GM19467 (cell line): ENCODE measurements at regions not wholly inside any gene's neighbourhood (a gene's known extent, or its start where the extent isn't known, plus 50 kb on each side); places are given as distances from the start of the nearest gene placed in this dataset.

Experiments
- ATAC-seq: cut with Tn5 transposase; IDR thresholded peaks from one replicate; pipeline ENCODE4 v1.9.1; 2021; ENCODE audit warnings: mild to moderate bottlenecking, moderate library complexity; ENCODE audit not compliant: unreplicated experiment

DNA sequence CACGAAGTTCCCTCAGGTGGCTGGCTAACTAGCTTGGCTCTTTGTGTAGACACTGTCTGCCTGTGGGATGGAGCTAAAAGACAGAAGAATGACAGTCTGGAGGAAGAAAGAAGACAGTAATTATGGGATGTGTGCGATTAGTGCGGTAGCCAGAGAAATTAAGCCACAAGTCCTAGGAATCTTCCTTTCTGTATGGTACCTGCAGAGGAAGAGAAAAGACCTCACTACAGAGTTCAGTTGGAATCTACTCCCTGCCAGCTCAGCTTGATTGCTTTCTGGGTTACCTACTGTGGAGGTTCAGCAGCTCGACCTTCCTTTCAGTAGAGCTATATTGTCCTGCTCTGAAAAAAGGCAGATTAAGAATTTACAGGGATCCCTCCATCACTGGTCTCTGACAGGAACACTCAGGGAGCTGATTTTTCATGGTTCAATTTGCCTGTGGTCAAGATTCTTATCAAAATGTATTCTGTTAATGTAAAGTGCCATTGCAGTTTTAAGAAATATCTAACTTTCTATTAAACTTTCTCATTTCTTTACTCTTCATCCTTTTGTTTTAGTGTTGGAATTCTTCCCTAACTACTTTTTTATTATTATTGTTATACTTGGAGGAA is 187.2 kb downstream of the CENPW start:
- ATAC-seq: no peak

DNA sequence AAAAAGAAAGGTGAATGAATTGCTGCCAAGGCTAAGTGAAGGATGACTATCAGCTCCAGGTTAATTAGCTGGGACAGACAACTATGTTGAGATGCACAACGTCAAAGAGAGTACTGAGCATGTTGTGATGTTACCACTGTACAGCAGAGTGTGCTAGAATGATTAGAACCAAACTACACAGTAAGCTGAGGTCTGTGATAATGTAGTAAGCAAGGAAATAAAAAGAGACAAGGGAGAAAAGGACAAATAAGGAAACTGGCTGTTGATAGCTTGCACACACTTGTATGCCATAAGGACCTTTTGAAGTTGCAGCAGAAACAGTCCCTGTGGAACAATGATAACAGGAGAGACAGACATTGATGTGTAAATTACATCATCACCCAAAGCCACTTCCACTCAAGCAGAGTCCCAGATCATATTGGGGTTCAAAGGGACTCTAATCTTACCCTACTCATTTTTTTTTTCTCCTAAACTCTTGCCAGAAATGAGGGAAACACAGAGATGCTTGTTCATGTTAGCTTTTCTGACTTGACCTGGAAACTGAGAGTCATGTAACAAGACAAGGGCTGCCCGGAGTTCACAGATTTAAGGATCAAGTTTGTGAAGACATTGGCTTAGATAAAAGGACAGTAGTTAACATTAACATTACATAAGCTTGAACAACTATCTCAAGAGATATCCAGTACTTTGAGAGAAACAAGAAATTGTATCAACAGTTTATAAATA is 189.9 kb downstream of the CENPW start:
- ATAC-seq: no peak

DNA sequence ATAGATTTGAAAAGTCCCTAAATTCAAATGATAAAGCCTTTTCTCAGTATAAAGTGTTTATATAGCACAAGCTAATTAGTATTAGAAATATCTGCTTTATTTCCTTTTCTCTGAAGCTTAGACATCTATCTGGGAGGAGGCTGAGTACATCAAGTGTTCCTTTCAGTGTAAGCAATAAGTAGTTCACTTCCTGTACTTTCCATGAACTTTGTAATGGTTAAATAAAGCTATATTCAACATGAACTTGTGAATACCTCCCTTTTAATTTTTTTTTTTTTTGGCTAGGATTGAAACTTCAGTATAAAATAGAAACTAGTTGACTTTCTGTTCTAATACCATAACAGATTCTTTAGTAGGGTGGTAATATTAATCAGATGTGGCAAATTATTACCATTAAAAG is 190.9 kb downstream of the CENPW start:
- no peak for ATAC-seq

DNA sequence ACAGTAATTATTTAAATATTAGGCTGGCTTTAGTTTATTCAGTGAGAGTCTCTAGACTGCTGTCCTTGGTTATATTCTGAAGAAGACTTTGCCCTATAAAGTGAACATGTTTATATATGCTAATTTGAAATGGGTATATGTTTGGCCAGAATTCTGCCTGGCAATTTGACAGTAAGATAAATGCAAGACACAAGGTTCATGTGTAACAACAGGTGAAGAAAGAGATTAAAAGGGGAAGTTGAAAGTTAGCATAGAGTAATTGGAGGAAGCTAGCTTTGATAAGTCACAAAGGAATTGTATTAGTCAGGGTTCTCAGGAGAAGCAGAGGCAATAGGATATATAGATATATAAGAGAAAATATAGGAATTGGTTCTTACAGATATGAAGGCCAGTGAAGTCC is 191.4 kb downstream of the CENPW start:
- no peak for ATAC-seq

DNA sequence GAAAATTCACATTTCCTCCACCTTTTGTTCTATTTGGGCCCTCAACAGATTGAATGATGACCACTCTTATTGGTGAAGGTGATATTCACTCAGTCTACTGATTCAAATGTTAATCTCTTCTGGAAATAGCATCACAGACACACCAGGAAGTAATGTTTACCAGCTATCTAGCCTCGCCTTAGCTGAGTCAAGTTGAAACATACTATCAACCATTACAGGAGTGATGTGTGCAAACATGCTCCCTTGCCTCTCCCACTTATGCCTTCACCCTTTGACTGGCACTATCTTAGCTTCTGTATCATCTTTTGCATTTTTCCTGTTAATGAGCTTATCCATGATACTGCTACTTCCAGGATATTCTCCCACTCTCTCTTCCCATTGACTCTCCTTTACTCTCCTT is 191.9 kb downstream of the CENPW start:
- ATAC-seq: peak; percentile 79

DNA sequence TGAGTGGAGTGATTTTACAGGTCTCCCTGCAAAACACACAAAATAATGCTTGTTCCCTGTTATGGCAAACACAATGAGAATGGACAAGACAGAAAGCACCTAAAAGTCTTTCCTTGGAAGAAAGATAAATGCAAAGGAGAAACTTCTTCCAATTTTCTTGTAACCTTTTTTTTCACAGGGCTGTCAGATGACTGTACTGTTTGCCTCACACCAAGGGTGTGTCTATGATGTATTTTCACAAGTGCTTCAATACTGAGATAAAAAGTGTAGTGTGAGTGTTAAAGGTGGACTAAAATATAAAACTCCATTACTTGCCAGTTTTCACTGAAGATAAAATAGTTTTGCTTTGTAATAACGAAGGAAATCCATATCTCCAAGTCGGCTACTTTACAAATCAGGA is 194.5 kb downstream of the CENPW start:
- ATAC-seq: no peak

DNA sequence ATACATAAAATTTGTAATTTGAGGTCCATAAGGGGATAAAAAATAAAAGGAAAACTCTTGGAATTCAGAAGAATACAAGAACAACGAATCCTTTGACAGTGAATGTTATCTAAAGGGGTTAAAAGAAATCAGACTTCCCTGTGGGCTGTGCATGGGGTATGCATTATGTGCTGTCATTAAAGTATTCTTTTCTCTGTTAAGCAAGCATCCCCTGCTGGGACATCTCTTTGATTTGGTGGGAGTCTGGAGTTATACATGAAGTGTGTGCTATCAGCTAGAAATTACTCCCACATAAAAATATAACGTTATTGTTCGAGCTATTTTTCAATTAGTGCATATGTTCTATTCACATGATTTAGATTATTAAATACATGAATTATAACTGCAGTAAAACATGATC is 195.2 kb downstream of the CENPW start:
- ATAC-seq: no peak

DNA sequence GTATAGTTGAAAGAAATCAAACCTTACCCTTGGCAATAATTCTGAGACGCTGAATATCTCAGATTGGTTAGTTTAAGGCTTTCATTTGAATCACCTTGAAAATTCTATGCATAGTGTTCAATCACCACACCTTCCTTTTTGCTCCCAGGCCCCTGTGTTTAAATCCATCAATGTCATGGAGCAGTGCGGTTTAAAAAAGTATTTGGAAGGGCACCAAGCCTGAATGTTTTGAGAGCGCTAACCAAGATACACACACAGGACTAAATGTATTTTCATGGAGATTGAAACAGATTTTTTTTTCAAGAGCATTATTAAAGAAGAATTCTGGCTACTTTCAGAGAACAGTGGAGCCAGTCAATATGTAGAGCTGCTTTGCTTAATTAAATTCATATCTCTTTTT is 195.7 kb downstream of the CENPW start:
- no peak for ATAC-seq

DNA sequence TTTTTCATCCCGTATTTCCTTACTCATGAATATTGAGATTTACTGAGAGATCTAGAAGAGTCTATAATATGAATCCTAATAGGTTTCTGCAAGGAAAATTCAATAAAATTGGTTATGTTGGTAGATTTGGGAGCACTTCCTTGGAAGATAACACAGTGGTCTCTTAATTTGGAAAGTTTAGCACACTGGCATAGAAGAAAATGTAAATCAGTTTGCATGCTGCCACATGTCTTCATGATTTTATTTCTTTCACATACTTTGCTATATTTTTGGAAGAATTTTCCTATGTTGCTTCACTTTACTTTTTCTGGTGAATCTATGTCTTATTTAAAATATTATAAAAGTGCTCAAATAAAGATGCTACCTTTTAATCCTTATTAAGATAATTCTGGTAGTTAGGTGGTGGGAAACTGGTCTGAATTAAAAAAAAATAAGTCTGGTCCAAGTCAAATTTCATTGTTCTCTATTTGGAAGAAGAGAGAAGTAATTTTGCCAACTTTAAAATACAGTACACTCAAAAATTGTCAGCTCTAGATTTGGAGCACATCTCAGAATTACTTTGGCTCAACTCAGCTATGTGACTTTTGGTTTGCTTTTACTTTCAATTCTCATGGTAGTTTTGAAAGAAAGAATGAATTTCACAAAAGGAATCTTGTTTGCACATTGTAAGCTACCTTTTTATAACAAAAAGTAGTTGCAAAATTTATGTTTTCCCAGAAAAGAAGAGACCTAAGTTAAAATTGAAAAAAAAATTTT is 197.3 kb downstream of the CENPW start:
- ATAC-seq: no peak

DNA sequence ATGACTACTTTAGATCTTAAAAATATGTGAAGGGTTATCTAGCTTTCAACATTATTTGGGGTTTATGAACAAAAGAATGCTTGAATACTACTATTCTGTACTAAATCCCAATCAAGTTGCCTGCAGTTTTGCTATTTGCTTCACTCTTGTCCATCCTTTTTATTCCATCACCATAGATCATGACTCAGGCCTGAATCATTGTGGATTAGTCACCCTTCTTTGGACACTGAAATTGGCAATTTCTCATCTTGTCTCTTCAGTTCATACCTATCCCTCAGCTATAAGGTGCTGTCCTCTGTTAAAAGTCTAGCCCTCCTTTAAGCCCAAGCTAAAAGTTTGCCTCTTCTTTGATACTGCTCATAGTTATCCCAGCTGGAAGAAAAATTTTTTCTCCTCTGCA is 199.1 kb downstream of the CENPW start:
- ATAC-seq: no peak

DNA sequence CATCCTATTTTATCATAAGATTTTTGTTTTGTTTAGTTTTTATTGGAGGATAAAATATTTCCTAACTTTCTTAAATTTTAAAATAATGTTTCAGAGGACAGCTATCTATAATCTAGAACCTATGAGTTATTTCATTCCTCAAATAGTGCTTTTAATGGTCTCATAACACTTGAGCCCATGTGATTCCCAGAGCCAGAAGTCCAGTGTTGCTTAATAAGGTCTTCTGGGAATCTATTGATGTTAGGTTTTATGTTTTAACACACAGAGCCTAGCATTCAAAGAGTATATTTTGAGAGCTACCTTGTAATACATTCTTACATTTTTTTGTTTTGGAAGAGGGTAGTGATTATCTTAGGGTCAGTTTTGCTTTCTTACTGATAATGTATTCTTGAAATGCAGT is 200.2 kb downstream of the CENPW start:
- ATAC-seq: no peak

DNA sequence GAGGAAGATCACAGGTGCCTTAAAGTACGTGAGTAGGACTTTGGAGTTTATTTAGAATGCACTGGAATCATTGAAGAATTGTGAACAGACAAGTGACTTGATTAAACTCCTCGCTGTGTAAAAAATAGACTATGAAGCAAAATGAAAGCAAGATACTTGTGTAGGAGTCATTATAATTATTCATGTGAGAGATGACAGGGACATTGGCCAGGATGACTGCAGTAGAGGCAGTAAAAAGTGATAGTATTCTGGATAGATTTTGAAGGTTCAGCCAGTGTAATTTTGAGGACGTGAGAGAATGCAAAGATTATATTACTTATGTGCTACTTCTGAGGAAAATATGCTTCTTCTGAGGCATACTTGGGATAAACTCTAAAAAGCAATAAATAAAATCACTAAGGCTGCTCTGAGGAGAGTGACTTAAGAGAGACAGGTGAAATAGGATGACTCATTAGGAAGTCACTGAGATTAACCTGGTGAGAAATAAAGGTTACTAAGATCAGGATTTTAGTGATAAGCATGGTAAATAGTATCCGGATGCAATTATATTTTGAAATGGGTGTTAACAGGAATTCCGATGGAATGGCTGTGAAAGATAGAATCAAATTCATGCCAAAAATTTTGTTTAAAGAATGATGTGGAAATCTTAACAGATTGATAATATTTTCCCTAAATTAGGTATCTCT is 202.0 kb downstream of the CENPW start:
- no peak for ATAC-seq

DNA sequence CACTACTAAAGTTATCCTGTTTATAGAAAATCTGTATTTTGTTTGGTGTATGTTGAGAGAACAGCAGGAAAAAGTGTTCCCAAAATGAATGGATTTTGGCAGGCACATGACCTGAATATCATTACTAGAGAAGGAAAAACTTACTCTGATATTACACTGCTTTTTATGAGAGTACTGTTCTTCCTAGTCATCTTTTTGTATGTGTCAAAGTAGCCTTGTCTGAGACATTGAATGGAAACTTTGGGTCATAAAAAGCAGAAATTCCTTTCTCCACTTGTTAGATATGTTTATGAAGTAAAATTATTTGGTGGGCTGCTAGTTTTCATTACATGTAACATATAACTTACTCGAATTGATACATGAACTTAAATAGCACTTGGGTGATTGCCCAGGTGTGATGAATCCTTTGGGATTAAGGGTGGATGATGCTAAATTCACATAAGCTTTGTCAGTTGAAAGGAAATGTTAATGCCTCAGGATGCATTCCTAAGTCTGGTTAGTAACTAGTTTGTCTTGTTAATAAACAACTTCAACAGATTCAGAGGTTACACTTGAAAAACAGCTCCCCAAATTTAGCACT is 206.7 kb downstream of the CENPW start:
- no peak for ATAC-seq

DNA sequence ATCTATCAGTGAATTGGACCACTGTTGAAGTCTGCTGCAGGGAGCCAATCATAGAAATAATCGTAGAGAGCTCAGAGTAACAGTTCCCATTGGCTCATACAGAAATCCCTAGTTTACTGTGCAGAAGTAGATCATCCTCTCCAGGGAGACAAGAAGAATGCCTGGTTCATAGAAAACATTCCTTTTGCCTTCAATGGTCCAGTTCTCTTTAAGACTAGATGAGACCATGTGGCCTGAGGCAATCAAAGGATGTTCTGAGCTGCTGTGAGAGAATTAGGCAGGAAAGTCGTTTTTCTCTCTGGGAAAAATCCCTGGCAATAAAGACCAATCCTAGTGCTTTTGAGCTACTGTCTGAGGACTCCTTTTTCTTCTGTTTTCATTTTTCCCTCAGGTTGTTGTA is 208.4 kb downstream of the CENPW start:
- no peak for ATAC-seq

DNA sequence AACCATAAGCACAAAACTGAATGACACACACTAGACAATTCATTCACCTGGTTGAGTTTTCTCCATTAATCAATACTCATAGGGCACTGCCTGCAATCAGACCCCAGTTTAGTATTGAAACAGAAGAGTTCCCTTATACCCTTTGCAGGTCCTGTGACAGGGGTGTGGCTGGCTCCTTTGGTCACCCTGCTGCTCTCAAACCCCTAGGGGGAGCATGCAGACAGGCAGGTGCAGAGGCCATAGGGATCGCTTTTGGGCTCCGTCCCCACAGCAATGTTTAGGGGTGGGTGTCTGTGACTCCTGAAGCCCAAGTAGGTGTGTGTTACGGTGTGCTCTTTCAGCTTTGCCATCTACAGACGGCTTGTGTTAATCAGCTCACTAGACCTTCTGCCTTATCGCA is 210.4 kb downstream of the CENPW start:
- ATAC-seq: no peak

DNA sequence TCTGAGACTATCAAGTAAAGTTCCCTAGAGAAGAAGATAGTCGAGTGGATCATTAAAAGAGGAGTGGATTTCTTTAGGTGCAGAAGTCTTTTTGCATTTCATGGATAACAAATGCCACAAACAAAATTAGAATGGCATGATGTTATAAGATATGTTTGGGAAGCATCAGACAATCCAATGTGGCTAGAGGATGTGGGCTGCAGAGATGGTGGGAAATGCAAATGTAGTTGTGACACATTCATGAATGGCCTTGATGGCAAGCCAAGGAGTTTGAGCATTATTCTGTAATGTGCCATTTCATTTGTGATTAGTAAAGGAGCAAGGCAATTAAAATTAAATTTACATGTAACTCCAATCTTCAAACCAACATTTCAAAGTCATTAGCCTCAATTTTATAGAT is 211.9 kb downstream of the CENPW start:
- no peak for ATAC-seq

DNA sequence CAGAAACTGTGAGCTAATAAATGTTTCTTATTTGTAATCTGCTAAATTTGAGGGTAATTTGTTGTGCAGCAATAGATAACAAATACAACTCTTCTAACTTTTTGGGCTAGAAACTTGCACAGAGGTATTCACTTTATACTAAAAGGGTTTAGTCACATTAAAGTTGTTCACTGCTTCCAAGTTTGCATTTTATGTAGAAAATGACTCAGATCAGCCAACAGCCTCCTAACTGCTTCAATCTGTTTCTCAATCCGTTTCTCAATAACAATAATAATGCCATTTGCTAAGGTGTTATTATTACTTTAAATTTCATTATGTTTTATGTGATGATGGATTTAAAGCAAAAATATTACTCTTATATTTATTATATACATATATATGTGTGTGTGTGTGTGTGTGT is 213.9 kb downstream of the CENPW start:
- ATAC-seq: no peak

DNA sequence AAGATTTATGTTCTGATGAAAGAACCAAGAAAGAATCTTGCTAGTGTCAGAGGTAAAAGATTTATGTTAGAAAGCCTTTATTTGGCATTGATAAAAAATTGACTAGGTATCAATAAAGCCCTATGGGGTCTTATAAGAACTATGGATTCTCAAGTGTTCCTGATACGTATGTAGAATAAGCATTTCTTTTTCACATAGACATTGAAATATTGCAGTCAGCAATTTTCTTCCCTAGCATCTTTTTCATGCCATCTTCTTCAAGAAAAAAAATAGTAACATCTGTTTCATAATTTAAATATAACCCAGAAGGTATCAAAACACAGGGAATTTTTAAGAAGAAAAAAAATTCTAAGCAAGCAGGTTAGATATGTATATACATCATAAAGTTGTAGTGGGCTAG is 230.6 kb downstream of the CENPW start:
- ATAC-seq: no peak

DNA sequence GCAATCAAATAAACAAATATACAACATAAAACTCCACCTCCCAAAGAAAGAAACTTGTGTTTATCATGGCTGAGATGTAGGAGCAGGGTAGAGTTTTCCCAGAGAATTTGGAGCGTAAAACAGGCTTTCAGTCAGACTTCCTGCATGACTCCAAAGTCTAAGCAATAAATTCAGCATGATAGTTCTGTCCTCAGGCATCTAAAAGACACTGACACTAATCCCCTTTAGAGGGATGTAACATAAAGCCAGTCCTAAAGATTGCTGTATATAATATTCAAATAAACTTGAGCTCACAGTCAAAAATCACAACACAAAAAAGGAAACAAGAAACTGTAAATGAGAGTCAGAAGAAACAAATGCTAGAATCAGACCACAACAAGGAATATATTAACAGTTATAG is 234.4 kb downstream of the CENPW start:
- no peak for ATAC-seq

DNA sequence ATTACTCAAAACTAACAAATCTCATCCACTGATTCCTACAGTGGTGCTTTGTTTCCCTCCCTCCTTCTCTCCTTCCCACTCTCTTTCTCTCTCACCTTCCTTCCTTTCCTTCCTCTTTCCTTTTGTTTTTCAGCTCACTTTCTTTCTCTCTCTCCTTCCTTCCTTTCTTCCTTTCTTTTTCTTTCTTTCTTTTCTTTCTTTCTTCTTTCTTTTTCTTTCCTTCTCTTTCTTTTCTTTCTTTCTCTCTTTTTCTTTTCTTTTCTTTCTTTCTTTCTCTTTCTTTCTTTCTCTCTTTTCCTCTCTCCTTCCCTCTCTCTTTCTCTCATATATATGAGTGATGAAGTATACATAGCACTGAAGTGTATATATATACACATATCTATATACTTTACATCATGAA is 241.4 kb downstream of the CENPW start:
- no peak for ATAC-seq

DNA sequence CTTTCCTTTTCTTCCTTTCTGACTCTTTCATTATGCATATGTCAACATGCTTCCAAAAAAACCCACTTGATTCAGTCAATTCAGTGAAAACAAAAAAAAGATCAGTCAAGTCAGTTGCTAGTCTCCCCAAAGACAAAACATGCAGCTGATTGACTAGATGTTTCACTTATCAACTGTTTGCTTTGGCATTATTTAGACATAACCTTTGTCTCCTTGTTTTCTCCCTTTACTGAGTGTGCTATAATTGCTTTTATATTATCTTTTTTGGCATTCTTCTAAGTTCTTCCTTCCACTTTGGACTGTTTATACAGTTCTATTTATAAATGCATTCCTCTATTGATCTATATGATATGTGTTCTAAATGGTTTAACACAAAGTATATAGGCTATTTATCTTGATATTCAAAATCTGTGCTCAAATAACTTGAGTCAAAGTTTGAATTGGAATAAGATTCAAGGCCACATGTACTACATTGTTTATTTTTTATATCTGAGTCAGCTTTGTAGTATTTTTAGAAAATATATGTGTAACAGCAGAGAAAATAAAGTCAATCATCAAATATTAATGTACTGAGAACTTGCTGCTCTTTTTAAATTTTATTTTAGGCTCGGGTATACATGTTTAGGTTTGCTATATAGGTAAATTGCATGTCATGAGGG is 260.5 kb downstream of the CENPW start:
- ATAC-seq: no peak
